Fibroblast of lung (primary cell): ENCODE measurements at regions not wholly inside any gene's neighbourhood (a gene's known extent, or its start where the extent isn't known, plus 50 kb on each side); places are given as distances from the start of the nearest gene placed in this dataset.

Source experiments
- CTCF ChIP-seq, 2 donors: IDR thresholded peaks in 1 of 2; conservative IDR thresholded peaks in 1 of 2; 1 replicate in 1 of 2; 2 replicates in 1 of 2; pipeline ENCODE4 v1.5.1; 2011 to 2012; ENCODE audit warnings: low read length in 2 of 2, control low read depth in 1 of 2, inconsistent platforms in 1 of 2, low read depth in 1 of 2, mild to moderate bottlenecking in 1 of 2
- EZH2 ChIP-seq: IDR thresholded peaks from 2 replicates; pipeline ENCODE4 v1.5.1; 2012; ENCODE audit warnings: low read length, control low read depth, mild to moderate bottlenecking; ENCODE audit errors: missing control alignments

- no peak for TF ChIP-seq EZH2
- TF ChIP-seq CTCF (conservative IDR thresholded peaks at IDR 0.05 in 1 of 2, IDR thresholded peaks at IDR 0.05 in 1 of 2; ENCODE audit: low read depth in 1 of 2, low read length in 2 of 2) = no peak
Measured at GRCh38 chr13:70408865-70409264, 300.6 kb upstream of the KLHL1 start.
